Kidney (tissue), 13 donors: ENCODE measurements at regions not wholly inside any gene's neighbourhood (a gene's known extent, or its start where the extent isn't known, plus 50 kb on each side); places are given as distances from the start of the nearest gene placed in this dataset.

ENCODE experiments used
- DNase-seq, 5 donors: peaks; one replicate each; pipeline ENCODE4 v3.0.0-alpha.2; 2013 to 2020
- FAIRE-seq: peaks from 2 replicates; lab custom pipeline; 2012; peaks lifted over from hg19 to GRCh38; lab: Jason Lieb, UNC
- H3K27ac ChIP-seq, 2 donors: one replicate each; pipeline ENCODE4 v1.7.0; 2013; ENCODE audit warnings: low read depth in 2 of 2, low read length in 2 of 2, inconsistent platforms in 1 of 2
- H3K27me3 ChIP-seq: one replicate; pipeline ENCODE4 v1.7.1; 2013; ENCODE audit warnings: low read length, inconsistent platforms; ENCODE audit not compliant: control insufficient read depth, insufficient read depth
- H3K36me3 ChIP-seq, 3 donors: one replicate each; pipeline versions ENCODE4 v1.7.0 to v1.7.1; 2013; ENCODE audit warnings: low read length in 3 of 3, control low read depth in 1 of 3, inconsistent platforms in 1 of 3; ENCODE audit not compliant: insufficient read depth in 3 of 3, control insufficient read depth in 2 of 3
- H3K4me1 ChIP-seq, 3 donors: one replicate each; pipeline versions ENCODE4 v1.7.0 to v1.7.1; 2013; ENCODE audit warnings: low read length in 3 of 3, inconsistent platforms in 1 of 3, low read depth in 1 of 3; ENCODE audit not compliant: control insufficient read depth in 2 of 3, insufficient read depth in 2 of 3
- H3K4me3 ChIP-seq, 3 donors: one replicate each; pipeline versions ENCODE4 v1.7.0 to v1.8.1; 2013; ENCODE audit warnings: low read length in 3 of 3, control low read depth in 1 of 3, inconsistent platforms in 1 of 3
- H3K9ac ChIP-seq, 3 donors: one replicate each; pipeline versions ENCODE4 v1.7.0 to v1.7.1; 2013; ENCODE audit warnings: low read length in 3 of 3, control low read depth in 1 of 3, inconsistent platforms in 1 of 3
- H3K9me3 ChIP-seq, 3 donors: one replicate each; pipeline versions ENCODE4 v1.7.0 to v1.7.1; 2013; ENCODE audit warnings: low read length in 3 of 3, control low read depth in 1 of 3, inconsistent platforms in 1 of 3; ENCODE audit not compliant: control insufficient read depth in 2 of 3, insufficient read depth in 1 of 3
- CTCF ChIP-seq: IDR thresholded peaks from 3 replicates; pipeline ENCODE4 v1.5.1; 2012; ENCODE audit warnings: mild to moderate bottlenecking, moderate library complexity, borderline replicate concordance; ENCODE audit not compliant: insufficient read depth; ENCODE audit errors: extremely low read depth
- intact Hi-C: fragments of 100-400 bp; cut with DNase I; formaldehyde crosslinking; loops from one replicate; pipeline ENCODE4 v1.11.1; 2022
- donor health status: control.
- donor health status: control.
- donor health status: control.
- donor health status: control.
- donor health status: control.
- donor health status: DM: yes; HTN: yes; CAD: no.
- donor health status: Normal renal cell carcinoma (clear cell type).

- FAIRE-seq, result no peak
- intact Hi-C loops, result no loop called here
Measured at GRCh38 chr2:204019572-204020501, 83.3 kb downstream of the ICOS start.

GRCh38 chr2:204021290-204022081, 84.9 kb downstream of the ICOS start:
- H3K9me3 ChIP-seq, result no peaks in the 10 kb centered on the region
- H3K4me3 ChIP-seq, result no peak overlapping the region
- no peak for TF ChIP-seq CTCF
- intact Hi-C loops, result no loop called here
- FAIRE-seq, result no peak
- H3K9ac ChIP-seq, result no peak overlapping the region
- H3K36me3 ChIP-seq, result no peaks in the 10 kb centered on the region
- H3K27ac ChIP-seq, result no peak overlapping the region
- H3K4me1 ChIP-seq, result no peaks in the 10 kb centered on the region
- no peak for DNase-seq
- H3K27me3 ChIP-seq, result no peaks in the 10 kb centered on the region

More at GRCh38 chr2:204019572-204020501, 83.3 kb downstream of the ICOS start:
- Histone ChIP-seq H3K4me1 (no peaks in the 10 kb centered on the region), H3K27me3 (no peaks in the 10 kb centered on the region), H3K27ac (no peak overlapping the region), H3K4me3 (no peak overlapping the region), H3K9me3 (no peaks in the 10 kb centered on the region), H3K9ac (no peak overlapping the region), H3K36me3 (no peaks in the 10 kb centered on the region)
- TF ChIP-seq CTCF, result no peak
- DNase-seq, result no peak

GRCh38 chr2:204022550-204022949, 86.0 kb downstream of the ICOS start:
- H3K27me3 ChIP-seq, result no peaks in the 10 kb centered on the region
- FAIRE-seq (no peak), DNase-seq (no peak)
- no peaks in the 10 kb centered on the region for H3K9me3 ChIP-seq
- H3K4me1 ChIP-seq, result no peaks in the 10 kb centered on the region
- no peak overlapping the region for H3K9ac ChIP-seq
- TF ChIP-seq CTCF, result no peak
- intact Hi-C loops, result no loop called here
- H3K4me3 ChIP-seq, result no peak overlapping the region
- no peaks in the 10 kb centered on the region for H3K36me3 ChIP-seq
- no peak overlapping the region for H3K27ac ChIP-seq
